ENCODE measurements at regions not wholly inside any gene's neighbourhood (a gene's known extent, or its start where the extent isn't known, plus 50 kb on each side); places are given as distances from the start of the nearest gene placed in this dataset.

DNA sequence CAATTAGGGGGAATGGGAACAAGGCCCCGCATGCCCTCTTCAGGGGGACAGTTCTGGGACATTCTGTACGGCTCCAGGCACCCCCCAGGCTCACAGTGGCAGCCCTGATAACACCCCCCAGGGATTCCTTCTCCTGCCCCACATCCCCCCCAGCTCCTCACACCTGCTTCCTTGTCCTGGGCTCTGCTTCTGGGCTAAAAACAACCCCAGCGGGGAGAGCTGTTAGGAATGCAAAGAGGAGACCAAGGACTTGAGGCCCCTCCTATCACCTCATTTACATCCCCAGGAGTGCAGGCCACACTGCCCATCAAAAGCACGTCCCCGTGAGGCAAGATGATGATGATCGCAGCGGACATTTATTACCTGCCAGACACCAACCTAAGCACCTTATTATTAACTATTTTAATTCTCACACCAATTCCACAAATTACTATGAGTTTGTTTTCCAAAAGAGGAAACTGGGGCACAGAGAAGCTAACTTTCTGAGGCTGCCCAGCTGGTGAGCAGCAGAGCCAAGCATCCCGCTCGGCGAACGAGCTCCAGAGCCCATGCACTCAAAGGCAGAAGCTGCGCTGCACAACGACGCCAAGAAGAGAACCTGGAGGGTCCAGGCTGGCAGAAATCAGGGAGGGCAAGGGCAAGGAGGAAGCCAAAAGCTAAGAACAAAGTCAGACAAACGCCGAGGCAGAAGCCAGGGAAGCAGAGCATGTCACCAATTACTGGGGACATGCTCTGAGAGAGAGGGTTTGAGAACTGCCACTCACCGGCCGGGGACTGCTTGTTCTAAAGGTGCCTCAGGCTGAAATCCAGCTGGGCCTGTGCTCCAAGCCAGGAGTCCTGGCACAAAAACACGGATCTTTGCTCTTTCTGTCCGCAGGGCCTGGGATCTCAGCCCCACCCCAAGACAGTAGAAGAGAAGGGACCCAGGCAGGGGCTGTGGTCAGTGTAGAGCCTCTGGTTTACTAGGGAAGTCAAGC is 76.2 kb upstream of the NSMCE3 start:
- FAIRE-seq (no peak), ATAC-seq (no peak), DNase-seq (ENCODE audit: low read depth in 1 of 2, low spot score in 1 of 2) (no peak)
- POLR2A ChIA-PET = interaction anchor here (0.5 kb wide), 1 partner anchor 36 kb away, joined by 4 read pairs; no protein-coding TSS in a partner anchor
- CTCF ChIA-PET = interaction anchor here (0.6 to 1.7 kb wide), 7 partner anchors 10 to 223 kb away, joined by 3 to 4 read pairs (median 3); no protein-coding TSS in a partner anchor
- Histone ChIP-seq H3K27ac (no peak overlapping the region), H3K4me3 (no peak overlapping the region), H3K4me2 (no peak overlapping the region), H3K9me3 (no peaks in the 10 kb centered on the region), H3K4me1 (no peaks in the 10 kb centered on the region)
- TF ChIP-seq, protein P1, sequence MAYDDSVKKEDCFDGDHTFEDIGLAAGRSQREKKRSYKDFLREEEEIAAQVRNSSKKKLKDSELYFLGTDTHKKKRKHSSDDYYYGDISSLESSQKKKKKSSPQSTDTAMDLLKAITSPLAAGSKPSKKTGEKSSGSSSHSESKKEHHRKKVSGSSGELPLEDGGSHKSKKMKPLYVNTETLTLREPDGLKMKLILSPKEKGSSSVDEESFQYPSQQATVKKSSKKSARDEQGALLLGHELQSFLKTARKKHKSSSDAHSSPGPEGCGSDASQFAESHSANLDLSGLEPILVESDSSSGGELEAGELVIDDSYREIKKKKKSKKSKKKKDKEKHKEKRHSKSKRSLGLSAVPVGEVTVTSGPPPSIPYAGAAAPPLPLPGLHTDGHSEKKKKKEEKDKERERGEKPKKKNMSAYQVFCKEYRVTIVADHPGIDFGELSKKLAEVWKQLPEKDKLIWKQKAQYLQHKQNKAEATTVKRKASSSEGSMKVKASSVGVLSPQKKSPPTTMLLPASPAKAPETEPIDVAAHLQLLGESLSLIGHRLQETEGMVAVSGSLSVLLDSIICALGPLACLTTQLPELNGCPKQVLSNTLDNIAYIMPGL (CRISPR knock-in tag; IDR thresholded peaks at IDR 0.05; ENCODE audit: borderline replicate concordance) = no peak
- TF ChIP-seq, protein P2, sequence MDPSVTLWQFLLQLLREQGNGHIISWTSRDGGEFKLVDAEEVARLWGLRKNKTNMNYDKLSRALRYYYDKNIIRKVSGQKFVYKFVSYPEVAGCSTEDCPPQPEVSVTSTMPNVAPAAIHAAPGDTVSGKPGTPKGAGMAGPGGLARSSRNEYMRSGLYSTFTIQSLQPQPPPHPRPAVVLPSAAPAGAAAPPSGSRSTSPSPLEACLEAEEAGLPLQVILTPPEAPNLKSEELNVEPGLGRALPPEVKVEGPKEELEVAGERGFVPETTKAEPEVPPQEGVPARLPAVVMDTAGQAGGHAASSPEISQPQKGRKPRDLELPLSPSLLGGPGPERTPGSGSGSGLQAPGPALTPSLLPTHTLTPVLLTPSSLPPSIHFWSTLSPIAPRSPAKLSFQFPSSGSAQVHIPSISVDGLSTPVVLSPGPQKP (IDR thresholded peaks at IDR 0.05; ENCODE audit: low read depth, low read length) = no peak
- TF ChIP-seq CBX8 (IDR thresholded peaks at IDR 0.05) (no peak), RNF2 (IDR thresholded peaks at IDR 0.05; ENCODE audit: borderline replicate concordance, low read depth) (no peak), MAZ (IDR thresholded peaks at IDR 0.05; ENCODE audit: borderline replicate concordance, low read depth, low read length) (no peak), KDM5A (IDR thresholded peaks at IDR 0.05) (no peak), FOSL2 (IDR thresholded peaks at IDR 0.05) (no peak), FOSL2 (CRISPR knock-in tag; IDR thresholded peaks at IDR 0.05) (no peak), POLR2AphosphoS2 (conservative IDR thresholded peaks at IDR 0.05; ENCODE audit: low read length) (no peak), RAD21 (conservative IDR thresholded peaks at IDR 0.05 in 1 of 2, IDR thresholded peaks at IDR 0.05 in 1 of 2) (no peak)
- TF ChIP-seq, protein P3, sequence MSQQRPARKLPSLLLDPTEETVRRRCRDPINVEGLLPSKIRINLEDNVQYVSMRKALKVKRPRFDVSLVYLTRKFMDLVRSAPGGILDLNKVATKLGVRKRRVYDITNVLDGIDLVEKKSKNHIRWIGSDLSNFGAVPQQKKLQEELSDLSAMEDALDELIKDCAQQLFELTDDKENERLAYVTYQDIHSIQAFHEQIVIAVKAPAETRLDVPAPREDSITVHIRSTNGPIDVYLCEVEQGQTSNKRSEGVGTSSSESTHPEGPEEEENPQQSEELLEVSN (IDR thresholded peaks at IDR 0.05; ENCODE audit: borderline replicate concordance, low read depth) = no peak
- TF ChIP-seq, protein P4, sequence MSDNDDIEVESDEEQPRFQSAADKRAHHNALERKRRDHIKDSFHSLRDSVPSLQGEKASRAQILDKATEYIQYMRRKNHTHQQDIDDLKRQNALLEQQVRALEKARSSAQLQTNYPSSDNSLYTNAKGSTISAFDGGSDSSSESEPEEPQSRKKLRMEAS (IDR thresholded peaks at IDR 0.05) = no peak
- WGBS (ENCODE audit: missing lambda C conversion rate) = 68% methylated on average over 20 of the region's 20 CpGs

DNA sequence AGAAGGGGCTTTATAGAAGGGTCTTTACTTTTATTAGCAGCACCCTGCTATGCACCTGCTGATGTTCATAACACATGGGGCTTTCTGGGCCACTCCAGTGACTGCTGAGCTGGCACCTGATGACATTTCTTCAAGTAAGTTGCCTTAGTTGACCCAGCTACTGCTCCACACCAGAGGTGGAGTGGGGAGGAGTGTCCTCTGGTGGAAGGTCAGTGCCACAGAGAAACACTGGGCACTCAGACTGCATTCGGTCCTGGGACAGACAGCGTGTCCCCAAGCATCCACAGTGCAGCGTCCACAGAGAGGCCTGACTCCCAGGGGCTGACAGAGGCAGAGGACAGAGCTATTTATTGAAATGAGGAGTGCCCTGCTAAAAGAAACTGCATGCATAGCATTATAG is 74.9 kb upstream of the NSMCE3 start:
- no peaks in the 10 kb centered on the region for H3K9me3 ChIP-seq
- ATAC-seq (no peak), FAIRE-seq (no peak), DNase-seq (ENCODE audit: low read depth in 1 of 2, low spot score in 1 of 2) (no peak)
- H3K4me3 ChIP-seq = no peak overlapping the region
- no peak overlapping the region for H3K4me2 ChIP-seq
- ChIA-PET CTCF (no interaction called here), POLR2A (no interaction called here)
- TF ChIP-seq SREBF2 (IDR thresholded peaks at IDR 0.05) (no peak), NPAS2 (CRISPR knock-in tag; IDR thresholded peaks at IDR 0.05; ENCODE audit: borderline replicate concordance) (no peak), FOSL2 (IDR thresholded peaks at IDR 0.05) (no peak), FOSL2 (CRISPR knock-in tag; IDR thresholded peaks at IDR 0.05) (no peak), HEYL (CRISPR knock-in tag; IDR thresholded peaks at IDR 0.05) (no peak), SMC3 (IDR thresholded peaks at IDR 0.05) (no peak)
- TF ChIP-seq, protein P2 (IDR thresholded peaks at IDR 0.05; ENCODE audit: low read depth, low read length) = no peak
- H3K4me1 ChIP-seq = no peaks in the 10 kb centered on the region
- no peak overlapping the region for H3K27ac ChIP-seq
- WGBS (ENCODE audit: missing lambda C conversion rate) = 92% methylated on average over 3 of the region's 3 CpGs
